HepG2 (cell line): ENCODE measurements at regions not wholly inside any gene's neighbourhood (a gene's known extent, or its start where the extent isn't known, plus 50 kb on each side); places are given as distances from the start of the nearest gene placed in this dataset.

ENCODE experiments used
- ATAC-seq: fragments of 200-7000 bp; cut with Tn5 transposase; 3 replicates; pipeline ENCODE4 v1.9.1; 2020; ENCODE audit warnings: mild to moderate bottlenecking, moderate library complexity
- BruUV-seq: library from RNA; stranded (reverse); fragments of 400-500 nt; replicated peaks from 2 replicates; lab custom pipeline; 2021; lab: Mats Ljungman, UMichigan
- CTCF ChIA-PET: fragments of 300-600 bp; formaldehyde crosslinking; extraction: SDS; loops from one replicate; lab custom pipeline; 2021; ENCODE audit warnings: low total read pairs, inconsistent platforms, low intra/inter-chr PET ratio; lab: Yijun Ruan, JAX
- POLR2A ChIA-PET: fragments of 350-600 bp; sonication (Branson Sonifier 250); formaldehyde crosslinking; loops from one replicate; lab custom pipeline; 2020; ENCODE audit warnings: antibody characterized with exemption, inconsistent platforms; lab: Yijun Ruan, JAX
- DNase-seq: peaks from one replicate; pipeline ENCODE4 v3.0.0-alpha.2; 2015; ENCODE audit warnings: low spot score
- FAIRE-seq: peaks from 3 replicates; lab custom pipeline; 2011; peaks lifted over from hg19 to GRCh38; lab: Jason Lieb, UNC
- H2AFZ ChIP-seq: one replicate; pipeline ENCODE4 v1.6.1; 2011; ENCODE audit warnings: low read length, inconsistent platforms
- H3K27ac ChIP-seq: fragments of 300-600 bp; 3 replicates; pipeline ENCODE4 v1.8.0; 2011; ENCODE audit warnings: mixed run types, mild to moderate bottlenecking, mixed read lengths, low read length, inconsistent platforms; ENCODE audit not compliant: insufficient read depth; ENCODE audit errors: extremely low read length
- H3K27me3 ChIP-seq, 2 experiments: fragments of 200-600 bp in 1 of 2; 2 replicates in 1 of 2; 3 replicates in 1 of 2; pipeline versions ENCODE4 v1.6.0 to v1.8.0; 2011; ENCODE audit warnings: low read length in 2 of 2, mild to moderate bottlenecking in 2 of 2, moderate library complexity in 2 of 2, inconsistent platforms in 1 of 2; ENCODE audit not compliant: insufficient read depth in 2 of 2, control insufficient read depth in 1 of 2
- H3K36me3 ChIP-seq, 2 experiments: fragments of 200-600 bp in 1 of 2; replicated peaks in 1 of 2; 2 replicates in 1 of 2; 3 replicates in 1 of 2; pipeline versions ENCODE4 v1.5.1 to v1.8.0; 2011; ENCODE audit warnings: low read length in 2 of 2, inconsistent platforms in 1 of 2; ENCODE audit not compliant: insufficient read depth in 2 of 2, control insufficient read depth in 1 of 2
- H3K4me1 ChIP-seq: 2 replicates; pipeline ENCODE4 v1.5.1; 2012; ENCODE audit warnings: low read length, inconsistent platforms; ENCODE audit not compliant: insufficient read depth
- H3K4me2 ChIP-seq: 2 replicates; pipeline ENCODE4 v1.6.0; 2011; ENCODE audit warnings: low read depth, low read length, inconsistent platforms
- H3K4me3 ChIP-seq, 3 experiments: fragments of 200-600 bp in 1 of 3; sonication (generic), shearing (Covaris generic) in 1 of 3; replicated peaks in 1 of 3; 2 replicates each; pipeline ENCODE4 v1.5.1; 2011 to 2016; ENCODE audit warnings: low read length in 3 of 3, inconsistent platforms in 2 of 3, low read depth in 2 of 3, mild to moderate bottlenecking in 2 of 3, control low read depth in 1 of 3, mixed read lengths in 1 of 3; ENCODE audit not compliant: insufficient read depth in 1 of 3
- H3K79me2 ChIP-seq: one replicate; pipeline ENCODE4 v1.6.1; 2011; ENCODE audit warnings: low read length, inconsistent platforms; ENCODE audit not compliant: insufficient read depth
- H3K9ac ChIP-seq: 2 replicates; pipeline ENCODE4 v1.6.0; 2011; ENCODE audit warnings: mild to moderate bottlenecking, low read depth, low read length, inconsistent platforms; ENCODE audit not compliant: insufficient read depth
- H3K9me3 ChIP-seq: 2 replicates; pipeline ENCODE4 v1.5.1; 2012; ENCODE audit warnings: mild to moderate bottlenecking, low read length
- H4K20me1 ChIP-seq: 2 replicates; pipeline ENCODE4 v1.6.0; 2011; ENCODE audit warnings: inconsistent platforms, mild to moderate bottlenecking, low read length, moderate library complexity; ENCODE audit not compliant: insufficient read depth
- FOXA3 ChIP-seq: IDR thresholded peaks from 2 replicates; pipeline ENCODE4 v1.6.1; 2016; ENCODE audit warnings: missing genetic modification reagents, missing compliant biosample characterization
- JUND ChIP-seq: sonication (generic); formaldehyde crosslinking; IDR thresholded peaks from 2 replicates; pipeline ENCODE4 v1.8.0; 2022; ENCODE audit warnings: mild to moderate bottlenecking, missing genetic modification reagents
- NR1H2 ChIP-seq: sonication (generic); formaldehyde crosslinking; IDR thresholded peaks from 2 replicates; pipeline ENCODE4 v1.8.1; 2022; ENCODE audit warnings: low read depth, missing genetic modification reagents, borderline replicate concordance
- SALL1 ChIP-seq: sonication (generic); formaldehyde crosslinking; IDR thresholded peaks from 2 replicates; pipeline ENCODE4 v1.8.0; 2022; ENCODE audit warnings: mild to moderate bottlenecking, missing genetic modification reagents
- ZNF703 ChIP-seq: sonication (generic); formaldehyde crosslinking; IDR thresholded peaks from 2 replicates; pipeline ENCODE4 v1.5.1; 2020; ENCODE audit warnings: missing genetic modification reagents, mild to moderate bottlenecking, moderate library complexity, borderline replicate concordance
- ZZZ3 ChIP-seq: sonication (generic); formaldehyde crosslinking; IDR thresholded peaks from 2 replicates; pipeline ENCODE4 v1.4.0; 2020; ENCODE audit warnings: missing genetic modification reagents, mild to moderate bottlenecking, borderline replicate concordance
- WGBS: methylation state at CpG from one replicate; pipeline ENCODE4 v1.1.6; 2017; ENCODE audit warnings: low lambda C conversion rate; 5-methylcytosine and 5-hydroxymethylcytosine counted together
- in situ Hi-C: cut with HindIII; loops from 2 replicates; pipeline ENCODE4 v1.10.0; 2017; ENCODE audit warnings: low pct_unique_long_range_greater_than_20kb; ENCODE audit not compliant: extremely low pct_ligation_motif_present
- intact Hi-C: fragments of 100-400 bp; cut with micrococcal nuclease; formaldehyde crosslinking; loops from one replicate; pipeline ENCODE4 v1.10.0; 2022; ENCODE audit not compliant: unreplicated experiment
- TF ChIP-seq, protein P1 (sequence below): IDR thresholded peaks from 2 replicates; pipeline ENCODE4 v1.6.1; 2016; ENCODE audit warnings: low read depth, control low read depth
- TF ChIP-seq, protein P2 (sequence below): sonication (generic); formaldehyde crosslinking; IDR thresholded peaks from 2 replicates; pipeline ENCODE4 v1.4.0; 2020; ENCODE audit warnings: low read depth, mild to moderate bottlenecking, missing genetic modification reagents

DNA sequence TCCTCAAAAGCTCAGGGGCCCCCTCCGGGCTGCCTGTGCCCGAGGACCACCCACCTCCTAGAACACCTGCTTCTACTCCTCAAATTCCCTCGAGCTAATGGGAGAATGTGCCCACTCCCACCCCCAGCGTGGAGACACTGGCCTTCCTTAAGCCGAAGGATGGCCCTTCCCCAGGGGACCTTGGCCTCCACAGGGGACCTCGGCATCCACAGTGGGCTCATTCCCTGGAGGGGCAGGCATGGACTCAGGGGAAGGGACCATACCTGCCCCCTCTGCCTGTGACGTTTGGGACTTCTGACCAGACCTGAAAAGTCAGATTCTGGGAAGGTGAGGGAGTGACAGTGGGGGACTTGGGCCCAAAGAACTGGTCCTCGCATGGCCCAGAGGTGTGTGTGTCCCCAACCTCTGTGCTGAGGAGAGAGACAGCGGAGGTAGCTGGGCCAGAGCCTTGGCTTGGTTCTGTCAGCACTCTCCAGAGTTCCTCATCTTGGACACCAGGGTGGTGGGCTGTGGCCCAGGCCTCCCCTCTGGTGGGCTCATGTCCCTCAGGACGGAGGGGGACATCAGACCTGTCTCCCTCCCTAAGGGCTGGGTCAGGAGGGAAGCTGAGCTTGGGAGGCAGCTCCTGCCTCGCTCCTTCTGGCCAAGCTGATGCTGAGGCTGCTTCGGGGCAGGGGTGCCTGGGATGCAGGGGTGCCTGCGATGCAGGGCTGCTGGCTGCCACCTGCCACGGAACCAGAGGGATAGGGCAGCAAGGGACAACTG lies 240.4 kb downstream of the HAUS1 start (continued):
- TF ChIP-seq, protein P1, sequence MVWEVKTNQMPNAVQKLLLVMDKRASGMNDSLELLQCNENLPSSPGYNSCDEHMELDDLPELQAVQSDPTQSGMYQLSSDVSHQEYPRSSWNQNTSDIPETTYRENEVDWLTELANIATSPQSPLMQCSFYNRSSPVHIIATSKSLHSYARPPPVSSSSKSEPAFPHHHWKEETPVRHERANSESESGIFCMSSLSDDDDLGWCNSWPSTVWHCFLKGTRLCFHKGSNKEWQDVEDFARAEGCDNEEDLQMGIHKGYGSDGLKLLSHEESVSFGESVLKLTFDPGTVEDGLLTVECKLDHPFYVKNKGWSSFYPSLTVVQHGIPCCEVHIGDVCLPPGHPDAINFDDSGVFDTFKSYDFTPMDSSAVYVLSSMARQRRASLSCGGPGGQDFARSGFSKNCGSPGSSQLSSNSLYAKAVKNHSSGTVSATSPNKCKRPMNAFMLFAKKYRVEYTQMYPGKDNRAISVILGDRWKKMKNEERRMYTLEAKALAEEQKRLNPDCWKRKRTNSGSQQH (CRISPR knock-in tag): no peak

DNA sequence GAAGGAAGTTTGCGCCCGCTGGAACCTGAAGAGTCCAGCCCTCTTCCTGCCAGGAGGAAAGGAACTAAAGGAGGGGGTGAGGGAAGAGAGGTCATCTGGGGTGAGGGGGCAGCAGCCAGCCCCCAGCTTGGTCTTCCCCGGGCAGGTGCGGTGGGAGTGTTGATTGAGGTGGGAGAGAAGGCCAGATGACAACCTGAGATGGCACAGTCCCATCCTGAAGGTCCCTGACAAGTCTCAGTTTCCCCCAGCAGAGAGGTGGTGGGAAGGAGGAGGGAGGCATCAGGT lies 240.9 kb downstream of the HAUS1 start:
- intact Hi-C loops: no loop called here
- H3K27ac ChIP-seq: no peak overlapping the region
- 83% methylated on average over 2 of the region's 4 CpGs for WGBS
- in situ Hi-C loops: no loop called here
- ChIA-PET POLR2A (no interaction called here), CTCF (no interaction called here)
- H3K36me3 ChIP-seq: no peaks in the 10 kb centered on the region
- no TSS peak for BruUV-seq
- no peak overlapping the region for H3K4me2 ChIP-seq
- no peaks in the 10 kb centered on the region for H3K79me2 ChIP-seq
- H3K27me3 ChIP-seq: peaks cover 1 to 39% of the 10 kb centered on the region in 2 experiments; a peak in 3 of 5 replicates
- TF ChIP-seq ZZZ3 (CRISPR knock-in tag) (no peak), ZNF703 (no peak), NR1H2 (CRISPR knock-in tag) (no peak), JUND (CRISPR knock-in tag) (no peak), SALL1 (CRISPR knock-in tag) (no peak), FOXA3 (no peak)
- TF ChIP-seq, protein P2, sequence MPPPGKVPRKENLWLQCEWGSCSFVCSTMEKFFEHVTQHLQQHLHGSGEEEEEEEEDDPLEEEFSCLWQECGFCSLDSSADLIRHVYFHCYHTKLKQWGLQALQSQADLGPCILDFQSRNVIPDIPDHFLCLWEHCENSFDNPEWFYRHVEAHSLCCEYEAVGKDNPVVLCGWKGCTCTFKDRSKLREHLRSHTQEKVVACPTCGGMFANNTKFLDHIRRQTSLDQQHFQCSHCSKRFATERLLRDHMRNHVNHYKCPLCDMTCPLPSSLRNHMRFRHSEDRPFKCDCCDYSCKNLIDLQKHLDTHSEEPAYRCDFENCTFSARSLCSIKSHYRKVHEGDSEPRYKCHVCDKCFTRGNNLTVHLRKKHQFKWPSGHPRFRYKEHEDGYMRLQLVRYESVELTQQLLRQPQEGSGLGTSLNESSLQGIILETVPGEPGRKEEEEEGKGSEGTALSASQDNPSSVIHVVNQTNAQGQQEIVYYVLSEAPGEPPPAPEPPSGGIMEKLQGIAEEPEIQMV (CRISPR knock-in tag): no peak
- H3K4me1 ChIP-seq: no peaks in the 10 kb centered on the region
- H2AFZ ChIP-seq: no peak overlapping the region
- no peaks in the 10 kb centered on the region for H3K9me3 ChIP-seq
- DNase-seq: no peak
- no peaks in the 10 kb centered on the region for H4K20me1 ChIP-seq
- no peak for FAIRE-seq
- ATAC-seq: no peak
- no peak overlapping the region for H3K4me3 ChIP-seq
- H3K9ac ChIP-seq: no peak overlapping the region
